GM18868 (cell line): ENCODE measurements at regions not wholly inside any gene's neighbourhood (a gene's known extent, or its start where the extent isn't known, plus 50 kb on each side); places are given as distances from the start of the nearest gene placed in this dataset.

Experiments used
- ATAC-seq: cut with Tn5 transposase; IDR thresholded peaks from one replicate; pipeline ENCODE4 v1.9.1; 2021; ENCODE audit warnings: mild to moderate bottlenecking, moderate library complexity; ENCODE audit not compliant: unreplicated experiment

DNA sequence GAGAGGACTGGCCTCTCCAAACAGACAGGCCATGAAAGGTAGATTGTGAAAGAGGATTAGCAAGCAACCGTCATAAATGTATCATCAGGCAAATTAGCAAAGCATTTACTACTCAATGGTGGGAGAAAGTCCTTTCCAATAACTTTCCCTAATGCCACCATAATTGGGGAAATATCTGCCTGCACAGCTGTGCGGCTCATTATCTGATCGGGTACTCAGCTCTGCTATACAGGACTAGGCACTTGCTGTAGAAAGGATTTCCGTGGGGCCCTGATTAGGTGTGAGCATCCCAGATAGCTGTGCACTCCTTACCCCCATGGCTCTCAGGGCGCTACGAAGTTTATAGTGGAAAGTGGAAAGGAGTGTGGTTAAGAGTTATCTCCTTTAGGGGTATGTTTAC lies 309.7 kb upstream of the PLET1 start:
- ATAC-seq: no peak

DNA sequence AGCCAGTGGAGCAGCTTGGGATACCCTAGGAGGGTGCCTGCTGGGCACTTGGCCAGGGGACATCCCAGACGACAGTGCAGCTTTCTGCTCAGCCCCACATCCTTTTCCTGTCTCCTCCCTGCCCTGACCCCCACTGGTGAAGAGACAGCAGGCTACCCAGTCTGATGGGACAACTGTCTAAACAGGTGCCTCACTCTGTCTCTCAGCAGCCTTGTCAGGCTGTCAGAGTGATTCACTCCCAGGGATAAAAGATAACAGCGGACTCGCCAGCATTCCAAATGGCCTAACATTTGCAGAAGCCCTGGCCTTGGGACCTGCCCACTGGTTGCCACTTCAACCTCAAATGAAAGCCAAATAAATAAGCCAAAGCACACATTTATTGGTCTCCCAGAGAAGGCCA lies 318.6 kb upstream of the PLET1 start:
- ATAC-seq: no peak

DNA sequence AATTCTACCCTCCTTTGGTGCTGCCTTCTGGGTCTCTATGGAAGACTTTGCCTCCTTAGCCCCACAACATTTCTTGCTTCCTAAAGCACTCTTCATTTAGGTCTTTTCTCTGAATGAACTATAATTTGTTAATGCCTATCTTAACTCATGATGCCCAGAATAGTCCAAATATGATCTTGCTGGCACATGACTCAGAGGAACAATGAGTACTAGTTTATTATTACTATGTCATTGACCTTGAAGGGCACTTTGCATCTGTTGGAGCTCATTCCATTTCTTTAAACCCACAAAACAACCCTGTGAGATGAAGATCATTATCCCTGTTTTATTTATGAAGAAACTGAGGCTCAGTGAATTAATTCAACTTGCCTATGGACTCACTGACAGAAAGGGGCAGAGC lies 320.2 kb upstream of the PLET1 start:
- no peak for ATAC-seq

DNA sequence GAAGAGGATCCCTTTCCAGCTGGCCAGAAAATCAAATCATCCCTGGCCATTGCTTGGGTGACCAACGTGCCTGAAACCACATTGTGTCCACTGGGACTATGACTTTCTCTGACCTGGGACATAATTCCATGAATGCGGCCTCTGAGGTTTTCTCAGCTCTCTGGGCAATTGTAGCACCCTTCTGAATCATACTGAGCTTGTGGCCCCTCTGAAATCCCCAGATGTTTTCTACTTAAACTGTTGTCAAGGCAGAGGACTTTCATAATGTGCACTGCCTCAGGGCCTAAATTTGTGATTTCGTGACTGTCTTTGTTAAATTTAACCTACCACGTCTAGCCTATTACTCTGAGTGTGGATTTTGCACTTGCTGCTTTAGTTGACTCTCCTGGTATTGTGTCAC lies 321.1 kb upstream of the PLET1 start:
- ATAC-seq: peak; percentile 46

DNA sequence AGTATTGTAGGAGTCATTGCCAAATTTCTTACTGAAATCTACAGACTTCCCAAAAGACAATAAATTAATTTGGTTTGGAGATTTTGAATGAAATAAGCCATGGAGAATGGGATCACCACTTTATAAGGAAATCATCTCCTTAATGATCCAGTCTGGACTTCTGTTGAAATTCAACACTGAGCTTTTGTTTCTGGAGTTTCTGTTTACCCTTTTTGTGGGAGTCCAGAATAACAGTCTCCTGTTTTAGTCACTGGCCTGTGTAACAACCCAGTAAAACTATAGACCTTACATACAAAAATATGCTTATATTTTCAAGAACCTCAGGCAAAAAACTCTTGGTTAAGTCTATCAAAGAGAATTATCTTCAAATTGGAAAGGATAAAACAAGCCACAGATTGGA lies 321.7 kb upstream of the PLET1 start:
- no peak for ATAC-seq

DNA sequence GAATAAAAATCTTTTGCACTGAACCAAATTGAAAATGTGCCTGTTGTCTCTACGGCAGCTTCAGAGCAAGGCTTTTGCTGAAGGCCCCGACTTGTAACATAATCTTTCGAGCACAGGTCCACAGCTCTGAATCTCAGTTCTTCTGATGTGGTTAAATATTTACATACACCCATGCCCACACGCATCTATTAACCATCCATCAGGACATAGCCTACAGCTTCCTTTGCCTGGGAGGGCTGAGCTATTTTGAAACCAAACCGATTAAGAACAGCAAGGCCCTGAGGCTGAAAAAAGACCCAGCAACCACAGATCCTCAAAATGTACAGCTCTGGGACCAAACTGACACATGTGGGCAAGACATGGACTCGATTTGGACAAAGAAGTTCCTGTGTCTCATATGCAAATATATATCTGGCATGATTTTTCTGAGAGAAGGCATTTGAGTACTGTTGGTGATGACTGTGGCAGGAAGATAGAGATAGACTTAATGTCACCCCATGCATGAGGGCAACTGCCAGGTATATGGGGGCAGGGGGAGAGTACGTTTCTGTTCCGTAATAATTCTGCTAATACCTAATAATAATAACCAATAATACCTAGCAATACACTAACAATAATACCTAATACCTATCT lies 322.7 kb upstream of the PLET1 start:
- ATAC-seq: peak; percentile 84

DNA sequence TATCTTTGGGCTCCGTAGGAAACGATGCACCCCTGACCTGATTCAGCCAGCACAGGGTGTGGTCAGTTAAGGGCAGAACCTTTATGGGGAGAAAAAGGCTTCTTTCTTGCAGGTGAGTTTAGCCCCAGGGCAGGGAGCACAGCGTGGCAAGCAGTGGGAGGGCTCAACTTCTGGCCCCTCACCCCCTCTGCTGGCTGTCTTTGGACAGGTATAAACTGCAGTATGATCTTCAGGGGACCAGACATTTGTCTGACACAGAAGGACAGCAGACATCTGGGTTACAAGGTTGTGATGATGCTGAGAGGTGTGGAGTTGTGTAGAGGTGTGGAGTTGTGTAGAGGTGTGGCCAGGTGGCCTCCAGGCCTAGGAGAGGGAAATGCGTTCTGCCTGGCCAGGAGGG lies 324.0 kb upstream of the PLET1 start:
- ATAC-seq: no peak

DNA sequence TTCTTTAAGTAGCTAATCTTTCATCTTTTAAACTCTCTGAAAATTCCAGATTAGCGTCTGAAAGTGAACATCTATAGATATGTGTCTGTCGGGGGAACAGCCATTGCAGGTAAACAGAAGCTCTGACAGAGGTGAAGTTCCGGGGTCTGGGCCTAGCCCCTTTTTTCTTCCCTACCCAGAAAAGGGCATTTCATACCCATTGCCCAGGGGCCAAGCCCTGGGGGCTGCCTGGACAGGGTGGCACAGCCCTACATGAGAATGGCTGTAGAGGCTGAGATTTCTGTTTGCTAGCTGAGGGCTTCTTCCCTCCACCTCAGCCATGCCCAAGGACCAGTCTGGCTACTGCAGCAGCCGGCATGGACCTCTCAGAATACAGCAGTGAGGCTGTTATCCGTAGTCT lies 327.0 kb upstream of the PLET1 start:
- no peak for ATAC-seq

DNA sequence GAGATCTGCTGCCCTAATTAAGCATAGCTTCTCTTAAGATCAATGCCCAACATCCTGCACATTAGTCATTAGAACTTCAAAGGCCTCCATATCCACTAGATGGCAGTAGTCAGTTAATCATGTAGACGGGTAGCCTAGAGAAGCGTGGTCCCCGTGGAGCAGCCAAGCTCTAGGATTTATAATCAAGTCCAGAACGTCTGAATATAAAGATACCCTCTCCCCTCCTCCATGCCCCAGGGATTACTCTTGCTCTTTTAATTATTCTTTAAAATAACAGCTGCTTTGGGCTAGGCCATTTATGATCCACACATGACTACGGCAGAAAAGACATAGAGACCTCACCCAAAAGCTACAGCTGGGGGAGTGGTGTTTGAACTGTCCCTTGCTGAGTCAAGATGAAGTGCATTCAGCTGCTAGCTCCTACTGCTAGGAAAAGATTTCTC lies 327.6 kb upstream of the PLET1 start:
- ATAC-seq: peak; percentile 33

DNA sequence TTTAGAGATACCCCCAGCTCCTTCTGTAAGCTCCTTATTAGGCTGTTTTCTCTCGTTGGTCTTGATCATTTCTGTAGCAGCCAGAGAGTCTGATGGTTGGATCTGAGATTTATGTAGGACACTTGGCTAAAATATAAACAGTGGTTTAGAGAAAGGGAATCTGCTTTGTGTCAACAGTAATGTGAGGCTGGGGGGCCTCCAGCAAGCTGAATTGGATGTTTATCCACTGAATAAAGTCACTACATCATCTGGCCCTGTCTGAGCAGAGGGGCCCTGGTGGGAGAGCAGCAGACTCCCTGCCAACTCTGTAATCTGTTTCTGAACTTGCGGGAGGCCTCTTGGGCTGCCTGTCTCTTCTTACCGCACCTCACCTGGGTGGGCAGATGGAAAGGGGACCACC lies 328.5 kb upstream of the PLET1 start:
- ATAC-seq: no peak

DNA sequence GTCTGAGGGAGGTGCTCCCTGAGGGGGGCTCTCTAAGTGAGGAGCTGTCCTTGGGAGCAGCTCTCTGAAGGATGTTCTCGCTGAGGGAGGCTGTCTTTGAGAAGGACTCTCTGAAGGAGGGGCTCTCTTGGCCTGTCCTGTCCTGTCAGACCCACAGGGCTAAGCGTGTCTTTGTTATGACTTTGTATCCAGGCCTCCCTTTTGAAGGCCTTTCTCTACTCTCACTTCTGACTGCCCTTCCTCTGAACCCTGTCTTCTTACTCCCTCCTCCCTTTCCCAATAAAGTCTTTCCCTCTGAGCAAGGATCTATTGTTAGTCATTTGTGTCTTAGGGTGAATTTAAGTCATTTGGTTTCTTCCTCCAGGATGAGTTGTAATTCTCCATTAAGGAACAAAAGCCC lies 330.1 kb upstream of the PLET1 start:
- ATAC-seq: no peak

DNA sequence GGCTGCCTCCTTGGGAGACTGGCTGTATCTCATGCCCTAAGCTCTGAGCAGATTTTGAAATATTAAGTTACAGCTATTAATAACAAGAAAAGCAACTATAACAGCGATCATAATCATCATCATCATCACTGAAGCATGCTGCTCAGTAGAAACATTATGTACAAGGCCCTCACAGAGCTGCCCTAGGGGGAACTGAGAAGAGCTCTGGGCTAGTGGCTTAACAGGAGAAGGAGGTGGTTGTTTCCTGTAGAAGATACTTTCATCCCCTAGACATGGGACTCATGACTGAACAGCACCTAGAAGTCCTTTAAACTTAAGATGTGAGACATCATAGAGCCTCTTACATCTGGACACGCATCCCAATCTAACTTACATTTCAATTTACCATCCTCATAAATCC lies 332.8 kb upstream of the PLET1 start:
- ATAC-seq: peak; percentile 70

DNA sequence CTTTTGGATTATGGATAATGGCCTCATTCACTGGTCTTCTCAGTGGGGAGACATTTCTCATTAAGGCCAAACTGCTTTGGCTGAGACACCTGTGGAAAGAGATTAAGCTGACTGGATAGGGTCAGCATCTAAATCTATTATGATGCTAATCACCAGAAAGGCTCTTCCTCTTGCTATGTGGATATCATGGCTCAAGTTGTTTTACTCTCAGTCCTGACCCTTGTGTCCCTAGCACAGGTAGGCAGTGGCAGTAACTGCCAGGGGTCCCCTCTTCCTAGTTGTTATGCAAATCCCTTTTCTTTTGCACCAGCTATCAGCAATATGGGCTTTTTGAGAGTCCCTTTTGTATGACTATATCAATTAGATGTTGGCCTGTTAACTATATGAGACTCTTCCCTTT lies 335.7 kb upstream of the PLET1 start:
- no peak for ATAC-seq

DNA sequence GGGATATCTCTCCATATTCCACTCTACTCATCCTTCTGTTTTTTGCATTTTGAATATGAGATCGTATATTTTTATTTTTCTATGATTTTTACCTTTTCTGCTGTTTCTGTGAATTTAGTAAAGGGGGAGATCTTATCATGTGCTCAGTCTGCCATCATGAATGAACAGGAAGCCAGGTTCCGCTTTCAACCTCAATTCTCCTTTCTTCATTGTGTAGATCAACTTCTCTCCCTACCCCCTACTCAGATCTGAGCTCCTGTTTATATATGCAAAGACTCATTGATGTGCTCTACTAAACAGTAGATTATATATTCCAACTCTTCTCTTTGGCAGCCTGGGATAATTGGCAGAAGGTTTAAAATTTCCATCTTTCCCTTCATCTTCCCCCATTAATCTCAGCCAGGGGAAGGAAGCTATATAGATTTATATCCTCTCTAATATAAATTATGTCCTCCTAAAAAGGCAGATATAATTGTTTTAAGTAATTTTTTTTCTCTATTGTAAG lies 336.7 kb upstream of the PLET1 start:
- ATAC-seq: no peak

DNA sequence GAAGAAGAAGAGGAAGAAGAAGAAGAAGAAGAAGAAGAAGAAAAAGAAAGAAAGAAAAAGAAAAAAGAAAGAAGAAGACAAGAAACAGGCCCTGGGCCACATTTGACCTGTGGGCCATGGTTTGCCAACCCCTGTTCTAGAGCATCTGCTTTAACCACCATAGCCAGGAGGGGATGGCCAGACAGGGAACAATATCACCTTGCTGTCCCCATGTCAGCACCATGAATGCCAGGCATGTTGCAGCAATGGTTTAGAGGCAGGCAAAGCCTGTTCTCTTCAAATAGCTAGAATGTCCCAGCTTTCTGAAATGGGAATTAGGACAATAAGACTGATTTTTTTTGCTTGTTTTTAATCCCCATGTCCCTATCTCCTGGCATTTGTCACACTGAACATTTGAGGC lies 338.6 kb upstream of the PLET1 start:
- ATAC-seq: no peak

DNA sequence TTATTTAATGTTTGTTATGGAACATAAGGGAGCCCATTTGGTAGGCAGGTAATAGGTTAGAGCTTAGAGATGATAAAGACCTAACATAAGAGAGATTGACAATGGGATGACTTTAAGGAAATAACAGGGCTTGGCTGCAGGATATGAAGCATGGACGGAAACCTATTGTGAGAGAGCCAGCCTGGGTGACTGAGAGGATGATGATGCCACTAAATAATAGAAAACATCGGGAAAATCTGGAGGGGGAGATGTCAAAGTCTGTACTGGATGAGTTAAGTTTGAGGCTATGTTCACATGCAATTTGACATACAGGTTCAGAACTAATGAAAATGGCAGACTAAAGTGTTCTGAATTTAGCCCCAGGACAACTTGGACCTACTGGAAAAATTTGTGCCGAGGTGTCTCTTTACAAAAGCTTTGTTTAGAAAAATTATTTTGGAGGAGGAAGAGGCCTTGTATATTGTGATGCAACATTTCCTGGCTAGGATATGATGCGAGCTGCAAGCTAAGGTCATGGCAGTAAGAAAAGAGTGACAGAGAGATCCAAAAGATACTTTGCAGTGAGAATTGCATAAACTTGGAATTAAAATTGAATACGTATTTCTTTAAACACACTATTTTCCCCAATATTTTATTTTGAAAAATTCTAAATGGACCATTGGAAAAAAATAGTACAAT lies 339.3 kb upstream of the PLET1 start:
- ATAC-seq: no peak

DNA sequence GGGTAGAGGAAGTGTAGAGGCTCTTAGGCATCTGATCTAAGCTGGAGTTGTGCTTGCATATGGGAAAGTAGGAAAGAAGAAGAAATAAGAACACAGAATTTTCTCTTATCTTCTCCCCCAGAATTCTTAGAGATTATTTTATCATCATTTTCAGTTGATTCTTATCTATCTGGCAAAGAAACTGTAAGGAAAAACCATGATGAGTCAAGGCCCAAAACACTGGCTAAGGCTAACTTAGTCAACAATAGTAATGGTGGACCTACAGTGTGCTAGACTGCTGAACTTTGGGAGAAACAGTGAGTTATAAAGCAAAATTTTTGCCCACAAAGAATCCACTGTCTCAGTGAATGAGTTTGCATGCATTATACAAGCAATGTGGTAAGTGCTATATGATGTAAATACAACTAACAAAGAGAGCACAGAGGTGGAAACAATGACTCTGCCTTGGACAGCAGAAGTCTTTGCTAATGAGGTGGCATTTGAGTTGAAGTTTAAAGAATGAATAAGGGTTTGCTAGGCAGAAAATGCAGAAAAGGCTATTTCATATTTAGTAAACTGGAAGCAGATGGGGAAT lies 344.5 kb upstream of the PLET1 start:
- ATAC-seq: no peak

DNA sequence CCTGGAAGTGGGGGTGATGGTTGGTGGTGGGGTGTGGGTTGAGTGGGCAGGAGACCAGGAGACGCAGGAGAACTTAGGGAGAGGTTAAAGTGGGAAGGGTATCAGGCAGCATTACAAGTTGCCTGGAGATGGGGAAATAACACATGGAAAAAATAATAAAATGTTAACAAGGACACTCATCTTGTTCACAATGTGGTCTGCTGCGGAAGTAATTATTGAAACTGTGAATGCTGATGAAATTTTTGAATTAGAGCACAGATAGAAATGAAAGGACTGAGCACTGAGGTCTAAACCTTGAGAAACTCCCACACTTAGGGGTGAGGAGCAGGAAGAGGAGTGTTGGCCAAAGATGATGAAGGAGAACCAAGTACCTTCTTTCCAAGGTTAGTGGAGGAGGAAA lies 346.0 kb upstream of the PLET1 start:
- ATAC-seq: no peak

DNA sequence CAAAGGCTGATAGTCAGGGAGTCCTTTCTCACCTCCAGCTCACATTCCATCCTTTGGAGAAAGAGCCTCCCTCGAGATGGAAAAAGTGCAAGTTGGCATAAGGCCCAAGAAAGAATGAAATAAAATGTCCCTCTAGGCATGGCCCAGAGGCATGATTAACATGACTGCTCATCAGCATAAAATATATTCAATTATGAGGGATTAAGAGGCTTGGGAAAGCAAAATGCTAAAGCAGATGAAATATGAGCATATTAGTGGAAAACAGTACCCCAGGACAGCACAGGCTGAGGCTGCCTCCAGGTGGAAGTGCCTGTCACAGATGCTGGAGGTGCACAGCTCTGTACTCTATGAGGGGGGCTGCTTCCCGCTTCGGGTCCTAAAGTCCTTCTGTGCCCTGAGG lies 347.8 kb upstream of the PLET1 start:
- no peak for ATAC-seq

DNA sequence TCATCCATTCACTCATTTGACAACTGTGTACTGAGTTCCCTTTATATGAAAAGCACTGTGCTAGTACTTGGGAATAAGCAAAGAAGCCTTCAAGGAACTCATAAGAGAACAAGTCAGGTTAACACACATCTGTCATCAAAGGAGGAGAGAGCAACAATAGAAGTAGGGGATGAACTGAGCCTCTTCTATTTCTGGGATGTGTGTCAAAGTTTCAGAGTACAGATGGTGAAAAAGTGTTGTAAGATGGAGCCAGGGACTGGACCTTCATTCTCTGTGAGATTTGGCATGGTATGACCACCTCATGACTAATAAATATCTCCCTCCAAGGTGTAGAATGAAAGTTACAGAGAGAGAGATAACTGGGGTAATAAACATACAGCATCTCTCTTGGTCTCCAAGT lies 349.8 kb upstream of the PLET1 start:
- ATAC-seq: no peak

DNA sequence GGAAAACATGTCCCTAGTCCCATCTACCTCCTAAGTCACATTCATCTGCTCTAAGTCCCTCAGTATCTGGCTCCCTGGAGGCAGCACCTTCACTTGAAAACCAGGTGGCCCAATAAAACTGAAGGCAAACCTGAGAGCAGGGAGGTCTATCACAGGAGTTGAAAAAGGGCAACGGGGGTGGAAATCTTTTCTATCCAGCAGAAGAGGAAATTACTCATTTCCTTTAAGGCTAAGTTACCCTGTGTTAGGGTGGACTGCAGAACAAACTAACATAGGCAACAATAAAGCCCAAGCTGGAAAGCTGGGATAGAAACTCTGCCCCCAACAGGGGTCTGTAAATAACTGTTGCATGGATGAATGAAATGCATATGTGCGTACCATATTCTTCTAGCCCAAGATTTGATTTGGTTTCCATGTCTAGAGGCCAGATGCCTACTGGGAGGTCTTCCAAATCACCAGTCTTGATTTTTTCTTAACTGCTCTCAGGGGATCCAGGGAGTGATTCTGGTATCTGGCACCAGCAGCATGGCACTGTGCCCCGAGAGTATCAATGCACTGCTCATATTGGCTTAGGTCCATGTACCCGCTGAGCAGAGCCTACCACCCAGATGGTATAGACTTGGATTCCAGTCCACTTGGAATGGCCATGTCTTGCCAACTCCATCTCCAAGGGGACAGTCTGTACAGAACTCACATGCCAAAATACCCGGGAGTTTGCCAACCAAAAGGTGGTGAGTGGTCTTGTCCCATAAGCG lies 350.0 kb upstream of the NCAM1 start:
- ATAC-seq: no peak

DNA sequence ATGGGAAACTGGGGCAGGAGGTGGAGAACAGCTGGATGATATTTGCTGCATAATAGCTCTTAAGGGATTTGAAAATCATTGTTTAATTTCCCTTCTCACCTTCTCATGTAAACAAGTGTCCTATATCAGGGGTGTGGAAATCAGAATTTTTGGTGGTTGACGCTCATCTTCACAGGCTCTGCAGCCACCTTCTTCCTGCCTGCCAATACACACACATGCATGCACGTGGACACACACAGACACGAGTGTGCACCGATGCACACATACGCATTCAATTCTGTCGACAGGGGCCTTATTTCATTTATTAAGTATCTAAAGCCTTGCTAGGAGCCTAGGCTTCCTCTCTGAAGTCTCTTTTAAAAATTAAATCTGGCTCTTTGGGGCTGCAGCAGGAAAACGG lies 349.4 kb upstream of the NCAM1 start:
- no peak for ATAC-seq
